IMR-90 (cell line): ENCODE measurements at regions not wholly inside any gene's neighbourhood (a gene's known extent, or its start where the extent isn't known, plus 50 kb on each side); places are given as distances from the start of the nearest gene placed in this dataset.

Experiments
- ATAC-seq: fragments of 200-7000 bp; cut with Tn5 transposase; 2 replicates; pipeline ENCODE4 v1.9.1; 2020; ENCODE audit warnings: low read depth, mild to moderate bottlenecking, moderate library complexity
- BruUV-seq: library from RNA; stranded (reverse); fragments of 400-500 nt; replicated peaks from 2 replicates; lab custom pipeline; 2021; lab: Mats Ljungman, UMichigan
- CTCF ChIA-PET: fragments of 300-600 bp; formaldehyde crosslinking; extraction: SDS; loops from one replicate; lab custom pipeline; 2021; ENCODE audit warnings: antibody characterized with exemption; lab: Yijun Ruan, JAX
- POLR2A ChIA-PET: fragments of 300-600 bp; sonication (Branson Sonifier 250); formaldehyde crosslinking; loops from one replicate; lab custom pipeline; 2022; ENCODE audit warnings: antibody characterized with exemption; ENCODE audit not compliant: unreplicated experiment; lab: Charles Lee
- DNase-seq: peaks from one replicate; pipeline ENCODE4 v3.0.0; 2013
- H2AFZ ChIP-seq: replicated peaks from 2 replicates; pipeline ENCODE3; 2013; ENCODE audit warnings: low read length, mild to moderate bottlenecking; ENCODE audit not compliant: poor library complexity
- H2AK5ac ChIP-seq: 2 replicates; pipeline ENCODE4 v1.6.1; 2013; ENCODE audit warnings: low read depth, low read length, inconsistent platforms
- H2AK9ac ChIP-seq: replicated peaks from 2 replicates; pipeline ENCODE3; 2013; ENCODE audit warnings: mild to moderate bottlenecking, low read depth, low read length, moderate library complexity; ENCODE audit not compliant: poor library complexity
- H2BK120ac ChIP-seq: 2 replicates; pipeline ENCODE4 v1.6.1; 2013; ENCODE audit warnings: low read depth, low read length, inconsistent platforms
- H2BK15ac ChIP-seq: 3 replicates; pipeline ENCODE4 v1.6.1; 2013; ENCODE audit warnings: low read depth, low read length, inconsistent platforms
- H2BK20ac ChIP-seq: 2 replicates; pipeline ENCODE4 v1.6.1; 2013; ENCODE audit warnings: low read depth, mild to moderate bottlenecking, inconsistent platforms, low read length, moderate library complexity
- H2BK5ac ChIP-seq: 2 replicates; pipeline ENCODE4 v1.6.1; 2013; ENCODE audit warnings: mild to moderate bottlenecking, low read depth, low read length, inconsistent platforms; ENCODE audit not compliant: poor library complexity, severe bottlenecking
- H3K14ac ChIP-seq: replicated peaks from 2 replicates; pipeline ENCODE4 v1.6.1; 2013; ENCODE audit warnings: low read depth, low read length, inconsistent platforms
- H3K18ac ChIP-seq: 2 replicates; pipeline ENCODE4 v1.6.1; 2013; ENCODE audit warnings: low read depth, low read length, control low read depth
- H3K23ac ChIP-seq: 2 replicates; pipeline ENCODE4 v1.6.1; 2013; ENCODE audit warnings: low read depth, low read length, inconsistent platforms
- H3K27ac ChIP-seq: 2 replicates; pipeline ENCODE4 v1.5.1; 2013; ENCODE audit warnings: mild to moderate bottlenecking, control low read depth, low read length; ENCODE audit not compliant: insufficient read depth
- H3K27me3 ChIP-seq: 2 replicates; pipeline ENCODE4 v1.6.1; 2013; ENCODE audit warnings: low read length; ENCODE audit not compliant: control insufficient read depth, insufficient read depth
- H3K36me3 ChIP-seq: 2 replicates; pipeline ENCODE4 v1.6.1; 2013; ENCODE audit warnings: low read length, mixed read lengths; ENCODE audit not compliant: control insufficient read depth, insufficient read depth
- H3K4ac ChIP-seq: 2 replicates; pipeline ENCODE4 v1.6.1; 2013; ENCODE audit warnings: low read depth, low read length, inconsistent platforms
- H3K4me1 ChIP-seq: 2 replicates; pipeline ENCODE4 v1.6.1; 2013; ENCODE audit warnings: low read length, mixed read lengths; ENCODE audit not compliant: control insufficient read depth, insufficient read depth
- H3K4me2 ChIP-seq: 2 replicates; pipeline ENCODE4 v1.6.1; 2013; ENCODE audit warnings: low read depth, mild to moderate bottlenecking, control low read depth, low read length, moderate library complexity
- H3K4me3 ChIP-seq: 2 replicates; pipeline ENCODE4 v1.5.1; 2013; ENCODE audit warnings: low read depth, mild to moderate bottlenecking, control low read depth, low read length, moderate library complexity; ENCODE audit not compliant: insufficient read depth
- H3K56ac ChIP-seq: 2 replicates; pipeline ENCODE4 v1.6.1; 2013; ENCODE audit warnings: low read length, inconsistent platforms; ENCODE audit not compliant: insufficient read depth; ENCODE audit errors: extremely low read depth
- H3K79me1 ChIP-seq, 2 experiments: 2 replicates each; pipeline ENCODE4 v1.6.1; 2013; ENCODE audit warnings: low read length in 2 of 2, inconsistent platforms in 1 of 2, low read depth in 1 of 2
- H3K9ac ChIP-seq: 2 replicates; pipeline ENCODE4 v1.6.1; 2013; ENCODE audit warnings: low read depth, low read length, control low read depth
- H3K9me1 ChIP-seq: 2 replicates; pipeline ENCODE4 v1.6.1; 2013; ENCODE audit warnings: low read length, inconsistent platforms; ENCODE audit not compliant: insufficient read depth
- H3K9me3 ChIP-seq: 2 replicates; pipeline ENCODE4 v1.6.1; 2013; ENCODE audit warnings: low read length; ENCODE audit not compliant: control insufficient read depth, insufficient read depth
- H4K20me1 ChIP-seq: 2 replicates; pipeline ENCODE4 v1.6.1; 2013; ENCODE audit warnings: low read length, inconsistent platforms; ENCODE audit not compliant: insufficient read depth
- H4K5ac ChIP-seq: 2 replicates; pipeline ENCODE4 v1.6.1; 2013; ENCODE audit warnings: mild to moderate bottlenecking, low read depth, low read length, control low read depth
- H4K8ac ChIP-seq, 2 experiments: 2 replicates each; pipeline ENCODE4 v1.6.1; 2013; ENCODE audit warnings: low read depth in 2 of 2, low read length in 2 of 2, control low read depth in 1 of 2, inconsistent platforms in 1 of 2
- H4K91ac ChIP-seq: 2 replicates; pipeline ENCODE4 v1.6.1; 2013; ENCODE audit warnings: low read depth, low read length, inconsistent platforms; ENCODE audit not compliant: insufficient read depth
- CEBPB ChIP-seq: IDR thresholded peaks from 2 replicates; pipeline ENCODE4 v1.6.1; 2012; ENCODE audit warnings: low read depth, low read length, improper control_type of control experiment
- MXI1 ChIP-seq: IDR thresholded peaks from 2 replicates; pipeline ENCODE4 v1.6.1; 2012; ENCODE audit warnings: low read depth, mild to moderate bottlenecking, low read length, moderate library complexity, borderline replicate concordance
- NFE2L2 ChIP-seq: fragments of 150-350 bp; IDR thresholded peaks from 2 replicates; pipeline ENCODE4 v1.6.1; 2016; ENCODE audit warnings: low read depth, mild to moderate bottlenecking, low read length
- POLR2A ChIP-seq: IDR thresholded peaks from 2 replicates; pipeline ENCODE4 v1.6.1; 2012; ENCODE audit warnings: mild to moderate bottlenecking, low read depth, low read length
- RCOR1 ChIP-seq: IDR thresholded peaks from 2 replicates; pipeline ENCODE4 v1.6.1; 2012; ENCODE audit warnings: mild to moderate bottlenecking, low read length, improper control_type of control experiment; ENCODE audit not compliant: insufficient replicate concordance
- USF2 ChIP-seq: fragments of 150-350 bp; IDR thresholded peaks from 2 replicates; pipeline ENCODE4 v1.6.1; 2017; ENCODE audit warnings: mild to moderate bottlenecking, antibody characterized with exemption, low read length, low read depth
- WGBS, 2 experiments: methylation state at CpG; one replicate each; pipeline versions ENCODE4 v1.1.5 to v1.1.7; 2013; ENCODE audit warnings: missing lambda C conversion rate in 2 of 2; ENCODE audit not compliant: insufficient read length in 1 of 2; ENCODE audit errors: extremely low coverage in 2 of 2; 5-methylcytosine and 5-hydroxymethylcytosine counted together
- dilution Hi-C: fragments of 300-500 bp; cut with HindIII; formaldehyde crosslinking; loops from one replicate; pipeline ENCODE4 v1.14.3; 2018; ENCODE audit warnings: low sequenced_read_pairs; ENCODE audit not compliant: unreplicated experiment
- in situ Hi-C: fragments of 300-500 bp; cut with MboI; formaldehyde crosslinking; loops from 3 replicates; pipeline ENCODE4 v1.14.3; 2019; ENCODE audit warnings: low sequenced_read_pairs, inconsistent platforms, mixed read lengths
- intact Hi-C: fragments of 100-400 bp; cut with micrococcal nuclease; formaldehyde crosslinking; loops from 2 replicates; pipeline ENCODE4 v1.10.0; 2022
- TF ChIP-seq, protein P1 (sequence below): conservative IDR thresholded peaks from 2 replicates; pipeline ENCODE4 v1.5.1; 2012; ENCODE audit warnings: mild to moderate bottlenecking, low read depth, low read length, improper control_type of control experiment

DNA sequence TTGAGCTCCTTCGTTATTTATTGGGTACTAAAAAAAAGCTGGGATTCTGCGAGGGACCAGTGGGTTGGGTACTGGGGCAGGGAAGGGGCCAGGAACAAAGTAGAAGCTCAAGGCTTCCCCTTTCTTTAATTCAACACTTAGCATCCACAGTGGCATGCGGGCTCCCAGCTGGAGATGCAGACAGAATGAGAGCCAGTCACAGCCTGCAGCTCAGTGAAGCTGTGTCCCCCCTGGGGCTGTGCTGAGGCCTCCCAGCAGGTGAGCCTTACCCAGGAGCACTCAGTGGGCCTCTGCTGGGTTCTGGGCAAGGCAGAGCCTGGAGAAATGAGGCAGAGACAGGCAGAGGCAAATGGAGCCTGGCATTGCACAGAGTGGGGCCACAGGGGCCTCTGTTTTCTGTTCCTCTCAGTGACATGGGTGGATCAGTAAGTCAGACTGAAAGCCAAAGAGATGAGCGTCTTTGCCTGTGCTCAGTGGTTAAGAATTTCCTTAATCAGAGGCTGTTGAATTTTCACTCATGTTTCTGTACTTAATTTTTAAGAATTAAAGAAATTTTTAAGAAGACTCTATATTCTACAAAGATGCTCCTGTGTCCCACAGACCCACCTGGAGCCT is 181.4 kb upstream of the RBPJ start:
- in situ Hi-C loops, result no loop called here
- ATAC-seq (no peak), DNase-seq (no peak)
- Histone ChIP-seq H2AFZ (peak overlapping the region; percentile 9), H4K20me1 (no peaks in the 10 kb centered on the region), H3K4me1 (peaks cover 24% of the 10 kb centered on the region), H2BK20ac (peak overlapping the region; percentile 77; the same call in 1 of the 2 replicates), H3K56ac (no peak overlapping the region), H3K4me3 (no peak overlapping the region), H3K9me1 (peaks cover 22% of the 10 kb centered on the region), H3K4me2 (no peak overlapping the region), H3K14ac (peak overlapping the region; percentile 78), H2BK15ac (peak overlapping the region; percentile 72; the same call in 1 of the 3 replicates), H2AK9ac (no peak overlapping the region), H4K8ac (peak overlapping the region in 1 of 2 experiments; percentile 34; a peak in 2 of 4 replicates), H3K9me3 (no peaks in the 10 kb centered on the region), H3K4ac (peak overlapping the region; percentile 54), H3K27me3 (no peaks in the 10 kb centered on the region), H3K23ac (no peak overlapping the region), H4K91ac (peak overlapping the region; percentile 44), H3K27ac (peak overlapping the region; percentile 27; the same call in 1 of the 2 replicates), H3K36me3 (no peaks in the 10 kb centered on the region), H2BK120ac (peak overlapping the region; percentile 69), H2AK5ac (peak overlapping the region; percentile 50), H2BK5ac (peak overlapping the region; percentile 47), H3K9ac (no peak overlapping the region), H3K79me1 (no peaks in the 10 kb centered on the region), H4K5ac (peak overlapping the region; percentile 74), H3K18ac (peak overlapping the region; percentile 66)
- no peak for TF ChIP-seq POLR2A
- TF ChIP-seq MXI1, result no peak
- no peak for TF ChIP-seq CEBPB
- TF ChIP-seq NFE2L2, result no peak
- no peak for TF ChIP-seq USF2
- TF ChIP-seq, protein P1, sequence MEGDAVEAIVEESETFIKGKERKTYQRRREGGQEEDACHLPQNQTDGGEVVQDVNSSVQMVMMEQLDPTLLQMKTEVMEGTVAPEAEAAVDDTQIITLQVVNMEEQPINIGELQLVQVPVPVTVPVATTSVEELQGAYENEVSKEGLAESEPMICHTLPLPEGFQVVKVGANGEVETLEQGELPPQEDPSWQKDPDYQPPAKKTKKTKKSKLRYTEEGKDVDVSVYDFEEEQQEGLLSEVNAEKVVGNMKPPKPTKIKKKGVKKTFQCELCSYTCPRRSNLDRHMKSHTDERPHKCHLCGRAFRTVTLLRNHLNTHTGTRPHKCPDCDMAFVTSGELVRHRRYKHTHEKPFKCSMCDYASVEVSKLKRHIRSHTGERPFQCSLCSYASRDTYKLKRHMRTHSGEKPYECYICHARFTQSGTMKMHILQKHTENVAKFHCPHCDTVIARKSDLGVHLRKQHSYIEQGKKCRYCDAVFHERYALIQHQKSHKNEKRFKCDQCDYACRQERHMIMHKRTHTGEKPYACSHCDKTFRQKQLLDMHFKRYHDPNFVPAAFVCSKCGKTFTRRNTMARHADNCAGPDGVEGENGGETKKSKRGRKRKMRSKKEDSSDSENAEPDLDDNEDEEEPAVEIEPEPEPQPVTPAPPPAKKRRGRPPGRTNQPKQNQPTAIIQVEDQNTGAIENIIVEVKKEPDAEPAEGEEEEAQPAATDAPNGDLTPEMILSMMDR, result no peak
- TF ChIP-seq RCOR1, result no peak
- intact Hi-C loops, result no loop called here
- BruUV-seq, result no TSS peak
- dilution Hi-C loops, result no loop called here
- WGBS, 2 experiments, result 100% methylated on average over 1 of the region's 4 CpGs; no CpG with 5 or more reads in 1 of the 2 experiments
- CTCF ChIA-PET, result no interaction called here
- POLR2A ChIA-PET, result no interaction called here
